ENCODE measurements at regions not wholly inside any gene's neighbourhood (a gene's known extent, or its start where the extent isn't known, plus 50 kb on each side); places are given as distances from the start of the nearest gene placed in this dataset.
"Not testable (repeated sequence)": the region's sequence is repeated elsewhere in the genome, so short reads cannot be mapped to it uniquely, and the experiment has no call there.

DNA sequence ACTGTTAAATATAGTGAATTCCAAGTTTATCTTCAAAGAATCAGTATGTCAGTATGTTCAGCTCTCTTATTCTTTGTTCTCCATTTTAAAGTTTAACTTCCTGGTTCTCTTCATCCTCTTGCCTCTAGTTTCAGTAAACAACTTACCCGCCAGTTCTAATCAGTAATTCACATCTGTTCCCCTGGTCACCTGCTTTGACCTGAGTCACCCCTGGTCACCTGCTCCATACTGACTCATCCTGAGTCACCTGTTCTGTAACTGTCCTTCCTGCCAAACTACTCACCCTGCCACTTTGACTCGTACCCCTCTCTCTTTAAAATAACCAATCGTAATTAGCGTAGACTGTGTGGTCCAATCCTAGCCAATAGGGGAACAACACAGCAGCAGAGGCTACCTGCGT lies 992.7 kb upstream of the HS3ST1 start:
- no peak for DNase-seq

DNA sequence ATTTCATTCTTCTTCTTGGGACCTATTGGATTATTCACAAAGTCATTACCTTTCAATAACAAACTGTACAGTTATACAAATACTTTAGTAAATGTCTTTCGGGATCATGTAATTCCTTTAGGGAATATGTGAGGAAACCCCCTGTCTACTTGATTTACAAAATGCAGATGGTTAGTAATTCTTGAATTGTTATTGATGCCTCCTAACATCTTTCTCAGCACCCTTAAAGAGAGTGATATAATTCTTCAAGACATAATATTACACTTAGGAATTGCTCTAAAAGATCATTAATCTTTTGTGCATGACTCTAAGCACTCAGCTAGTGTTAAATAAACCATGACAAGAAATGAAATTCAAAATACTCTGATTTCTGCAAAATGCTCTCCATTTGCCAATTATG lies 988.1 kb upstream of the HS3ST1 start:
- no peak for DNase-seq

DNA sequence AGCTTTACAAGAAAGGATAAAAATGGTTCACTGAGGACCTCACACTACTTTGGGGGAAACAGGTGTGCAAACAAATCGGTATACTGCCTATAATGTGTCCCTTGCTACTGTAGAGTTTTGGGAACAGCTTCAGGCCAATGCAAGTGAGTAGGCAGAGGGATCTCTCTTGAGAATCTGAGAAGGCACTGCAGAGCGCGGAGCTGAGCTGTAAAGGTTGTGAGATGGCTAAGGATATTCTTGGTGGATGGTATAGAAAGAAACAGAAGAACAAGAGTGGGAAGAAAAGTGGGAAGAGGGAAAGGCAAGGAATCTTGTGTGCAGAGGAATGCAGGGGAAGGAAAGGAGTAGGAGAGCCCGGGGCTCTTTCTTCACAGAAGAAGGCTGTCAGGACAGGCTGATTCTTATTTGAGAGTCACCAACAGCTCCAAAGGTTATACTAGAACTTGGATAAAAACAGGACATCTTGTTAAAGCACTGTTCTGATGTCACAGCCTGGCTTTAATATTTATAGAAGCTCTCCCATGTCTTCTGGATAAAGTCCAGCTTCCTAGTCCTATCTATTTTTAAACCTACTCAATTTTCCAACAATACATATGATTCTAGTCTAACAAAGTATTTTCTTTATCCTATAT lies 985.6 kb upstream of the HS3ST1 start:
- DNase-seq, result no peak

DNA sequence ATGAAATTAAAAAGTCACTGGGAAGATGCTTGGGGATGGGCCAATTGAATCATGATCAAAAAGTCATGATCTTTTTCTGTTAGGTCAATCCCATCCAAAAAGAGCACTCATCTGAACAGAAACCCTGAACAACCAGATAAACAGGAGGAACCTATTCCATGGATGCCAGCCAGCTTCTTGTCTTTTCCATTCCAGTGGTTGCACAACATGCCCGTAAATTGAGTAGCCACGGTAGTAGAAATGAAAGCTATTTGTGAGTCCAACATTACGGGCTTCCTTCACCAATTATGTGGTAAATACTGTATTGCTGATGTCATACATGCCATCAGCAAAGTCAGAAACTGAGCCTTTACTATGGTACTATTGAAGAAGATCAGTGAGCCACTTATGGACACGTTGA lies 982.4 kb upstream of the HS3ST1 start:
- DNase-seq, result no peak

DNA sequence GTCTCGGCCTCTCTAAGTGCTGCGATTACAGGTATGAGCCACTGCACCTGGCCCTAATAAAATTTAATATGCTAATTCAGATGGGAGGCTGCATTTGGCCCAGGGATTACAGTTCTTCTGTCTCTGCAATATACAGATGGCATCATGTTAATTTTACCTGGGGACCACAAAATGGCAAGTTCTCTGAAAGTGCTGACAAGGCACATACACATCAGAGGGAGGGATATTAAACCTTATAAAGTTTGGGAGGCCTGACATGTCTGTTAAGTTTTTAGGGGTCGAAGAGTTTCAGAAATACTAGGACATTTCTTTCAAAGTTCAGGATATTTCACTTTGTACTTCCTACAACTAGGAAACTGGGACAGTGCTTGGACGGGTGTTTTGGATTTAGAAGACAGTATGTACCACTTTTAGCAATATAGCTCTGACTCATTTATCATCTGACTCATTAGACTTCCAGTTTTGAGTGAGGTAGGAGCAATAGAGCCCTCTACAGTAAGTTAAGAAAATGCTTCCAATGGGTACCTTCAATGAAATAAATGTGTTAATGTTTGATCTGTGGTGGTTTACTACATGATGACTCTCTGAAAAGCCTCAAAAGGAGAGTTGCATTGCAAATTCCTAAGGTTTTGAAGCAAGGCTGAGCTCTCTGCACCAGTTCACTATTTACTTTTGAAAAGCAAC lies 981.0 kb upstream of the HS3ST1 start:
- DNase-seq, result no peak

DNA sequence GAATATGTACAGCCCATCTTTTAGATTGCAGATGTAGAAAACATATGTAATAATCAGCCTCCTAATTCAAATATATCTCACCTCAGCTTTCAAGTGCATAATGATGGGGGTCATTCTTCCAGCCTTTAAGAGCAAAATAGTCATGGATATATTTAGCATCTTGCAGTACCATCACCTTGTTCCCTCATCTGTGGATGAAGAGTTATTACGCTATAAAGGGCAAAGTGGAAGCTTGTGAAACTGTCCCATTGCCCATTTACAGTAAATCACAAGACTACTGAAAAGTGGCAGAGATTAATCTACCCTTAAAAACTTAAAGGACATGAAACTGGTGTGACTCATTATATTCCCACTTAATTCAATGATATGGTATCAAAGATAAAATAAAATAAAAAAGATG lies 979.7 kb upstream of the HS3ST1 start:
- DNase-seq, result no peak

DNA sequence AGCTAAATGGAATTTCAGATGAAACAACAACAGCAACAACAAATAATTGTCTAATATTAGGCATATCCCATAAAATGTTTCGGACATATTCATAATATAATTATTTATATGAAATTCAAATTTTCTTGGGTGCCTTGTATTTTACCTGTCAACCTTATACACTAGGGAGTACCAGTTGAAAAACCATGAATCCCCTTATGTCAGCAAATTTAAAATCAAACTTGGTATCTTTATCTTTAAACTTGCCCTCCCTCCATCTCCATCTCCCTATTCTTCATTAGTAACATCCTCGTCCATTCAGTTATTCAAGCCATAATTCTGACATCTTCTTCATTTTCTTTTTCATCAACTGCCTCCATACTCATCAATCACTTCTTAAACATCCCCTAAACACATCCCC lies 974.5 kb upstream of the HS3ST1 start:
- DNase-seq, result no peak

DNA sequence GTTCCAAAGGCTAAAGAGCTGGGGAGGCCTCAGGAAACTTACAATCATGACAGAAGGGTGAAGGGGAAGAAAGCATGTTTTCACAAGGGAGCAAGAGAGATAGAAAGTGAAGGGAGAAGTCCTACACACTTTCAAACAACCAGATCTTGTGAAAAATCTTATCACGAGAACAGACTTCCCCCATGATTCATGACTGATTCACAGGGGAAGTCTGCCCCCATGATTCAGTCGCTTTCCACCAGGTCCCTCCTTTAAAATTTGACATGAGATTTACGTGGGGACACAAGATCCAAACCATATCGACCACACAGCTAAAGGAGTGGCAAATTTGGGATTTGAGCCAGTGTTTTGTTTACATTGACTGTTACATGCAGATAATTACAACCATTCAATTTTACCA lies 971.1 kb upstream of the HS3ST1 start:
- DNase-seq, result no peak

DNA sequence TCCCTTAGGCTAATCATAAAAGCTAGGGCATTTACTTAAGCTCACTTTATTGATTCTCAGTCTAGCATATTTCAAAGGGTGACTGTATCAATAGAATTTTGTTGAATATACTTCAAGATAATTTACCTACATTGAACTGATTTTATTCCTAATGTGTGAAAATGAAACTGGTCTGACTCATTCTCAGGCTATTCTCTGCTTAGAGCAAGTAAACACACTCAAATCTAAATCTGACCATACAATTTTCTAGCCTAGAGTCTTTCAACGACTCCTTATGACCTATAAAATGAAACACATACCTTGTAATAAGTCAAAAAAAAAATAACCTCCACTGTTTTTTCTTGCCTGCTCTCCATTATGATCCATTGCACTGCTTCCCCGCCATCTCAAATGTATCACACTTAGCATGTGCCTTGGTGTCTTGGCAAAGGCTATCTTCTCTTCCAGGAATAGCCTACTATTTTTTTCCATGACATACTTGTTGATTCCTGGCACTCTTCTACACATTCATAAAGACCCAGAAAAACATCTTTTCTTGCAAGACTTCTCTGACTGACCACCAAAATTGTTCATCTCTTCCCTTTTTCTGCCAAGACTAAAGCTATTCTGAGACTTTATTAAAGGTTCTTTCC lies 965.1 kb upstream of the HS3ST1 start:
- DNase-seq, result no peak

DNA sequence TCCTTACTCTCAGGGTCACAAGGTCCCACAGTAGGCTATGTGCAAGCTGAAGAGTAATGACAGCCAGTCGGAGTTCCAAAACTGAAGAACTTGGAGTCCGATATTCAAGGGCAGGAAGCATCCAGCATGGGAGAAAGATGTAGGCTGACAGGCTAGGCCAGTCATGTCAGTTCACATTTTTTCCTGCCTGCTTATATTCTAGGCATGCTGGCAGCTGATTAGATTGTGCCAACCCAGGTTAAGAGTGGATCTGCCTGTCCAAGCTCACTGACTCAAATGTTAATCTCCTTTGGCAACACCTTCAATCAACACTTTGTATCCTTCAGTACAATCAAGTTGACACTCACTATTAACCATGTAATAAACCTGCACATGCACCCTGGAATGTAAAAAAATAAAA lies 960.9 kb upstream of the HS3ST1 start:
- no peak for DNase-seq

DNA sequence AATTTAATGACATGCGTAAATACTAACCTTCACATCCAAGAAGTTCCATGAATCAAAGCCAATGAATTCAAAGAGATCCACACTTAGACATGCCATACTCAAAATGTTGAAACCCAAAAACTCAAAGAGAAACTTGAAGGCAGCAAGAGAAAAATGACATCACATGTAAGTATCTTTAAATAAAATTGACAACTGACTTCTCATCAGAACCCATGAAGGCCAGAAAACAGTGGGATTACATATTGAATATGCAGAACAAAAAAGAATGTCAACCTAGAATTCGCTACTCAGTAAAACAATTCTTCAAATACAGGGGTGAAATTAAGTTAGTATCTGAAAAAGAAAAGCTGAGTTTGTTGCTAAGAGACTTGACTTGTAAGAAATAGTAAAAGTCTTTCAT lies 953.9 kb upstream of the HS3ST1 start:
- DNase-seq, result no peak

DNA sequence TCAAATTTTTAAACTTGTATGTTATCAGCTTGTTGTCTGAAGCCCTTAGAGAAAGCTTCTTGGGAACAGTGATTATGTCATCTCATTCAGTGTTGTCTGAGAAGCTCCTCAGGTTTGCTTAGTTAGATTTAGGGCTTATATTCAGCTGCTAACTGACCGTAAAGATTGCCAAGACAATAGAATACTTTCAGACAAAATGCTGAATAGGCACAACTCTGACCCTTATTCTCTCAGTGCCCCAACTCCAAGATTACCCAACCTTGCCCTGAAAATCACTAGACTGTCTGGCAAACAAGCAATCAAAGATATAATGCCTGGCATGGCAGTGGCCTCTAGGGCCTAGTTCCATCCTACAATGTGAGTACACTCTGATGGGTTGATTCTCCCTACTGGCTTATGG lies 950.5 kb upstream of the HS3ST1 start:
- DNase-seq, result no peak

DNA sequence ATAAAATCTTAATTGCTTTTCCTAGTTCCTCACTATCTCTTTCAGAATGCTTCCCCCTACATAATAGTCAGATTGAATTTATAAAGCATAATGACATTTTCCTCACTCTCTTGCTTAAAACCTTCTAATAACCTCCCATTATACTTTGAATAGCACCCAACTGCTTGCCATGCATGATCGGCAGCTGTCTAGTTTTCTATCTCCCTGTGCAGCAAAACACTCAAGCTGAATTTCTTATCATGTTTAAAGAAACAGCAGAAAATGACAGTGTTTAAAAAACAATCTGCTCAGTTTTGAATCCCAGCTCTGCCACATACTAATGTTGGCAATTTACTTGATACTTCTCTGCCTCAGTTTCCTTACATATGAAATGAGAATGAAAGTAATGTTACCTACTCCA lies 947.1 kb upstream of the HS3ST1 start:
- DNase-seq, result no peak

DNA sequence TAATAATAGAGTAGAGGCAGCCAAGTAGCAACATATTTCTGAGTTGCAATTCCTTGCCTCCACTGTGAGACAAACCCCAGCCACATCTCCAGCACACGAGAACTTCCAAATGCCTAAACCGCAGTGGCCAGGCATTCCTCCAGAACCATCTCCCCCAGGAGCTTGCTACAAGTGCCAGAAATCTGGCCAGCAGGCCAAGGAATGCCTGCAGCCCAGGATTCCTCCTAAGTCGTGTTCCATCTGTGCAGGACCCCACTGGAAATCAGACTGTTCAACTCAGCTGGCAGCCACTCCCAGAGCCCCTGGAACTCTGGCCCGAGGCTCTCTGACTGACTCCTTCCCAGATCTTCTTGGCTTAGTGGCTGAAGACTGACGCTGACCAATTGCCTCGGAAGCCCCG lies 937.2 kb upstream of the HS3ST1 start:
- not testable (repeated sequence) for DNase-seq

DNA sequence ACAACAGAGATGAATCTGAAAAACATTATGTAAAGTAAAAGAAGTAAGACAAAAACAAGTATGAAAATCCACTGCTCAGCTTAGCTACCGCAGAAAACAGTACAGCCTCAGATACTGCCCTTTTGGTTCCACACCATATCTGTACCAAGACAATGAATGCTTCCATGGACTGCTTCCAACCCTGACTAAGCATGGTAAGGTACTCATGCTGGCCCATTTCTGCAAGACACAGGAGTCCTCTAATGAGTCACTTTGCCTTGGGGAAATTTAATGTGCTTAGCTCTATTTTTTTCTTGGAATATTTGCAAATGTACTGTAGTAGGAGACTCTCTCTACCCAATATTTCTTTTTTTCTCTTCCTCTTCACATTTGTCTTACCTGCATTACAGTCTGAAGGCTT lies 931.7 kb upstream of the HS3ST1 start:
- DNase-seq, result no peak

DNA sequence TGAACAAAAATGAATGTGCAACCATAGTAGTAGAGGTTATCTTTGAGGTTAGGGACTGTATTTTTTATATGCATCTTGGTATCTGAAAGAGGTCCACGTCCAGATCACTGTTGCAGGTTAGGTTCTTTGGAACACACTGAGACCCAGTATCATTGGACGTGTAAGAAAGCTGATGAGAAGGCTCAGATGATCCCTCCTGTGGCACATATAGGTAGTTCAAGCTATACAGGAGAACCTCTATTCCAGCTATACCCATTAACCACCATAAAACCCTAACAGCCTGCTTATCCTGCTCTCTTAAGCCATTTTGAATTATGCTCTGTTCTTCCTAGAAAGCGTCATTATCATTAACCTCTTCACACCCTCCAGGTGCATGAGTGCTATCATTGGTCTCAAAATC lies 930.7 kb upstream of the HS3ST1 start:
- DNase-seq, result no peak

DNA sequence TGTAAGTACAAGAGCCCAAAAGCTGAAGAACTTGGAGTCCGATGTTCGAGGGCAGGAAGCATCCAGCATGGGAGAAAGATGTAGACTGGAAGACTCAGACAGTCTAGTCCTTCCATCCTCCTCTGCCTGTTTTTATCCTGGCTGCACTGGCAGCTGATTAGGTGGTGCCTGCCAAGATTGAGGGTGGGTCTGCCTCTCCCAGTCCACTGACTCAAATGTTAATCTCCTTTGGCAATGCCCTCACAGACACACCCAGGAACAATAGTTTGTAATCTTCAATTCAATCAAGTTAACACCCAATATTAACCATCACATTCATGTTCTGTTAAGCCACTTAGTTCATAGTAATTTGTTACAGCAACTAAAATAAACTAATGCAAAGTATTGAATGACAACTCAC lies 904.4 kb upstream of the HS3ST1 start:
- DNase-seq, result not testable (repeated sequence)

DNA sequence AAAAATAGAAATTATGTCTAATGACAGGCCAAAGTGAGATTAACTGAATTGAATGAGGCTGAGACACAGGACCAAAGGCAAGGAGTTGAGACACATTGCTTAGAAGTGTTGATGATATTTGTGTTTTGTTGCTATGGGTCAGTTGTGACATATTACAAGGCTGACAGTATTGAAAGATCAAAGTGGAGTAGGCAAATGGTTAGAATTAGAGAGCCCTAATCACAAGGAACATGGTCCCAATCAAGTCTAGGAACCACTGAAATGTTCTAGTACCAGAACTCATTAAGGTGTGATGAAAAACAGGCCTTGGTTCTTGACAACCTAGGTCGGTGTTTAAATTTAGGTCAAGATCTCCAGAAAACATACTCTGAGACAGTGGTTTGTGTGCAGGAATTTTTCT lies 896.3 kb upstream of the HS3ST1 start:
- DNase-seq, result no peak

DNA sequence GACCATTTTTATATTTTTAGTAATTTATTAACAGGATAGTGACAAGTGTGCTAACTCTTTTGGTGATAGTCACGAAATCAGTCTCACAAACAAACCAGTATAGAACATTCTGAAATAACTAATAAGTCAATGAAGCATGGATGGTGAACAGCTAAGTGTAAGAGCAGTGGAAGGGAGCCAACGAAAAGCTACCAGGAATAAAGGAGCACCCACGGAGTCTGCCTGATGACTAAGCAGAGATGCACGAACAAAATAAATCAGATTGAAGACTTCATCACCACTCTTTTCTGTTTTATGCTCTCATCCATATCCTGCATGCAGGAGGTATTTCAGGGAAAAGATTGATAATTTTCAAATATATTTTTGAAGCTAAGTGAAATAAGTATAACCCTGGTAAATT lies 891.1 kb upstream of the HS3ST1 start:
- no peak for DNase-seq

DNA sequence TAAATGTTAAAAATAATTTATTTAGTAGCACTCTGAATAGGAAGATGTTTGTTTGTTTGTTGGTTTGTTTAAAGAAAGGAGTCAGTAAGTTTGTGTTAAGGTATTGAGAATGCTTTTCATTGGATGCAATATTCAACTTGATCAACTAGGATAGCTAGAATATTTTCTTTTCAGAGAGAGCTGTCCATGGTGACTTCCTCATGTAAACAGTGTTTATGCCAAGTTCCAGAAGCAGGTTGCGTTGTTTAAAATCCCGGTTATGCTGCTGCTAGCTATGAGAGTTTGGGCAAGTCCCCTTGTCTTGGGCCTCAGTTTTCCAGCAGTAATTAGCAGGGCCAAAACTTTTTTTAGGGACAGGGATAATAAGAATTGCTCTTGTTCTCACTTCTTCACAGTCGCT lies 876.2 kb upstream of the HS3ST1 start:
- DNase-seq, result no peak

DNA sequence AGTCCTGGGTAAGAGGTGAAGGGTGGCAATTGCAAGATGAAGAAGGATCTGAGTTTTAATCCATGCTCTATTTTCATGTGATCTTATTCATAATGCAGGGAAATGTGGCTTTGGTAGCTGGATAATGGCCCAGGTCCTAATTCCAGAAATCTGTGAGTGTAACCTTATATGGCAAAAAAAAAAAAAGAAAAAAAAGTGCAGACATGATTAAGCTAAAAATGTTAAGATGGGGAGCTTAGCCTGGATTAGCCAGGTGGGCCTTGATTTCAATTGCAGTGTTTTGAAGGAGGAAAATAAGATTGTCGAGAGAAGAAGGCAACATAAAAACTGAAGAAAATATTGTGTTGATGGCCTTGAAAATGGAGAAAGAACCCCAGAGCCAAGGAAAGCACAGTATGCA lies 867.7 kb upstream of the HS3ST1 start:
- no peak for DNase-seq

DNA sequence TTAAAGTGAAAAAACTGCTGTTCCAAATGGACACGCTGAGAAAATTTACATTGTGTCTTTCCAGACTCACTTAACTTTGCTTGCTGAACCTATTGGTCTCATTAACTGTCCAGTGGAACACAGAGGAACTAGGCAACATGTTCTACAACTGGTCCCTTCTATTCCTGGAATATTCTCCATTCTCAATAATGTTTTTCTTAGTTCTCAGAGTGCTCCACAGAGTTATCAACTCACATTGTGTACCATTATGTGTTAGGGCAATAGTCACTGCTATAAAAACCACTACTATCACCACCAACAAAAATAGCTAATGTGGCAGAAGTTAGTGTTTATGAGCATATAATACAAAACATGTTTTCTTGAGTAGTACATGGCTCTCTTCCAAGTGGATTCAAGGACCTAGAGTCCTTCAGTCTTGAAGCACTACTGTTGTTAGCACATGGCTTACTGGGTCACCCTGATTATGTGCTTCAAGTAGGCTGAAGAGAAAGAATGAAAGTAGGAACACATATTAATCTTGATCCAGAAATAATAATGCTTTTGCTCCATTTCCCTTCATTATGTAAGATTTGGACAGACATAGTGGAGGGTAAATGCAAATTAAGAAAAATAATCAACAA lies 865.3 kb upstream of the HS3ST1 start:
- no peak for DNase-seq

DNA sequence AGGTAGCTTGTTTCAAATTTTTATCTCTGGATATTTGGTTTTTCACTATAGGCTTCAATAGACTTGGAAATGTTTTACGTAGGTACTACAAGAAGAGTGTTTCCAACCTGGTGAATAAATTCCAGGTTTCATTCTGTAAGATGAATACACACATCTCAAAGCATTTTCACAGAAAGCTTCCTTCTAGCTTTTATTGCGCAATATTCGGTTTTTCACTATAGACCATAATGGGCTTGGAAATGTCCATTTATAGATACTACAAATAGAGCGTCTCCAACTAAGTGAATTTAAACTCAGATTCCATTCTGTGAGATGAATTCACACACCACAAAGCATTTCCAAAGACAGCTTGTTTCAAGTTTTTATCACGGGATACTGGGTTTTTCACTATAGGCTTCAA lies 857.7 kb upstream of the HS3ST1 start:
- no peak for DNase-seq

DNA sequence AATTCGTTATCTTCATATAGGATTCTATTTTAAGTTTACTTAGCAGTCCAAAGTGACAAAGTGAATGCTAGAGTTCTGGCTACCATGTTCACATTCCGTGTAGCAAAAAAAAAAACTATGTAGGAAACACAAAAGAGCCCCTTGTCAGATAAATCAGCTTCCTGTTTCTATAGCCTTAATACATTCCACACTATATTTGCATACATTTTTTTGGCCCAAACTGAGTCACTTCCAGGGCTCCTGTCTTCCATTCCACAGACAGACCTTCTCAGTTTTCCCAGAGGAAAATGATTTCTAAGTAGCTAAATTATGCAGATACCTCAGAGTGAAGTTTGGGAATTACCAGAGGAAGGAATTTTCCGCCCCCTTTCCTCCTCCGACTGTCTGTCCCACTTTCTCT lies 841.9 kb upstream of the HS3ST1 start:
- no peak for DNase-seq

Data from activated naive CD4-positive, alpha-beta T cell treated with anti-CD3 and anti-CD28 coated beads, Interleukin-2, amount 50 U/mL, for 16 hours (primary cell).